OCI-M1 (cell line): ENCODE measurements at regions not wholly inside any gene's neighbourhood (a gene's known extent, or its start where the extent isn't known, plus 50 kb on each side); places are given as distances from the start of the nearest gene placed in this dataset.

Experiments used
- DNase-seq: peaks from one replicate; lab custom pipeline; 2025; lab: John Stamatoyannopoulos, UW

DNA sequence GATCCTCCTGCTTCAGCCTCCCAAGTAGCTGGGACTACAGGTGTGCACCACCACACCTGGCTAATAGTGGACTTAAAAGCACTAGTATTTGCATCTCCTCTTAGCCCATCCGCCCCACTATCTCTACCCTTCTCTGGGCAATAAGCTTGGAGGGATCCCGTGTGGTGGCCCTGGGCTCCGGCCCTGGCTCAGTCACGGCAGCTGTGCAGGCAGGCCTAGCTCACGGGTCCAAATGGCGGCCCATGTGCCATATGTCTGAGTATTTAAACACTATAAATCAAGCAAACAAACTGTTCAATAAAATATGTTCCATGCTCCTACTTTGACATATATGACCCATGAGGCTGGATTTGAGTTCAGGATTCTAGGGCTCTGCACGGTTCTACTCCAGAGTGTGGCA lies 118.4 kb downstream of the BANF2 start:
- DNase-seq, result no peak

DNA sequence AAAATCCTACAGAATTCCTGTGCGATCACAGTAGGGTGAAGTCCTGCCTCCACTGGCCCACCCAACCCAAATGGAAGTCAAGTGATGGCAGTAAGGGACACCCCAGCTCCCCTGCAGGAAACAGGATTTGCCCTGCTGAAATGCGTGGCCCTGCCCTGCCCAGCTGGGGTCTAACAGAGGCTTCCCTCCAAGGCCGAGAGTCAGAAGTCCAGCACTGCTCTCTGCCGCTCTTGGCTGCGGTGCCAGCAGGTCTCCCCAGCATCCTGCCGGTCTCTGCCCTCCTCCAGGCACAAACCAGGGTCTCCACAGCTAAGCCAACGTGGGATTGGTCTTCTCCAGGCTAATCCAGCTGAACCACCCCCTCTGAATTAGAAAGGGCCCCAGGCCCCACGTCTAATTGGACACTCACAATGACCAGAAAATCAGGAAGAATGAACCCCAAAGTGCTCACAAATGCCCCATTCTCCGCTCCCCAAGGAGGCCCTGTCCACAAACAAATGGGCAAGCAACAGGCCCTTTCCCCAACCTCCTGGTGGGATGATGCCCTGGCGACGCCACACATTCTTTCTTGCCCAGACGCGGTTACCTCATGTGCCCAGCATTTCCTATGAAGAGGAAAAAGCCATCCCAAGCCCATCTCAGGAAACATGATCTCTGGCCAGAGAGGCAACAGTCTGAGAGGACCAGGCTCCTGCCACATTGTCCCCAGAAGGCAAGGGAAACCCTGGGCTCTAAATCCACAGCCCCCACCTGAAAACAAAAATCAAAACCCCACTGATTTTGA lies 117.2 kb downstream of the BANF2 start:
- no peak for DNase-seq

DNA sequence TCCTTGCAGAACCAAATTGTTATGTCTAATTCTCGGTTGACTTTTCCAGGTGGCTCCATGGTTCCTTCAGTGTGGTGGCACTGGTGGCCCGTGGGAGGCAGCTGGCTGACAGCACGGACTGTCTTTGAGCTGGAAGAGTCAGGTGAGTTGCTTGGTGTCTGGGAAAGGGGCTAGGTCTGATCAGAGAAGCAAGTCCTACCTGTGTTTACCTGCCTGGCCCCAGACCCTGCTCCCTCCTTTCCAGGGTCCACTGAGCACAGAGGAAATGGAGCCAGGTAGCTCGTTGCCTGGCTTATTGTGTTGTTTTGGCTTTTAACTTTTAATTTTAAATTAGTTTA lies 111.8 kb downstream of the BANF2 start:
- DNase-seq, result no peak

DNA sequence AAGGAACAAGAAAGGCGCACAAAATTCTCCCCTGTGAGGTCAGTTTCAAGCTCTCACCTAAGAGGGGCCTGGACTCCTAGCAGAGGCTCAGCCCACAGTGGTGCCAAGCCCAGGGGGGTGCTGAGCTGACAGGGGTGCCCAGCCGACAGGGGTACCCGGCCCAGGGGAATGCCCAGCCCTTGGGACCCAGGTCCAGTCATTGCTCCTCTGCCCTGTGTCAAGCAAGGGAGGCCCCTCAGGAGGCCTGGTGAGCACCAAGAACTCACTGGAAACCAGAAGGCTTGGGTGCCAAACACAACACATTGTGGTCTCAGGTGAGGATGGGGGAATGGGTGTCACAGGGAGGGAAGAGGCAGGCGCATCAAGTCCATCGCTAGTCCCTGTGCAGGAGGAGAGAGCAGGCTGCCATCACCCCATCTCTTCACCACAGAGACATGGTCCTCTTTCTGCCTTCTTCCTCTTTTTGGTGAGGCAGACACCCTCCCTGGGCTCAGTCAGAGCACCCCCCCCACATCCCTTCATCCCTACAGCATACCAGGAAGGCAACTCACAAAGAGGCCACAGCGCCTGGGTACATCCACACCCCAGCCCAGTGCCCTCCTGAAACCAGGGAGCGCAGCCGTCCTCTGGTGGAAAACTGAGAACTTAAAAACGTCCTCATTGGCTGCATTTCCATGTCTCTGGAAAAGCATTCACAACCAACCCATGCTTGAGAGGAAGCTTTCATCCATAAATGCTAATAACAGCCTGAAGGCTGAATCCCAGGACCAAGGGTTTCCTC lies 111.3 kb downstream of the BANF2 start:
- no peak for DNase-seq

DNA sequence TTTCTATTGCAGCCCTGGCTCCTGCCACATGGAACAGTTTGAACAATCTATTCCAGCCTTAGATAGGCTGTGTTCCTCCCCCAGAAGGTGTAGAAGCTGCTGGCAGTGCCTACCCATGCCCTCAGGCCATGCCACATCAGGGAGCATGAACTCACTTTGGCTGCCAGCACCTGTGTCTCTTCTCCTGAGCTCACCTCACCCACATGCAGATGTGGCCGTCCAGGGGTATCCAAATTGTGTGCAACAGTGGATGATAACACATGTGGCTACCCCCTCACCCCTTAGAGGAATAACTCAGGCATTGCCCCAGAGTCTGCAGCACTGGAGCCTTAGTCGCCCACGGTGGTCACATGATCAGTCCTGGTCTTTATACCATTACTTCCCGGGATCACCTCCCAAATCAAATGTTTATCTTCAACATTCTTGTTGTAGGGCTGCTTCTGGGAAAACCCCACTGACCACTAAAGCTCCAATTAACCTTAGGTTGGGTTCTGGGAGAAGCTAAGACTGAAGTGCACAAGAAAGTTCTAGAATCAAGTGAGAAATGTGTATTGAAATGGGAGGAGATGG lies 110.4 kb downstream of the BANF2 start:
- DNase-seq, result no peak

DNA sequence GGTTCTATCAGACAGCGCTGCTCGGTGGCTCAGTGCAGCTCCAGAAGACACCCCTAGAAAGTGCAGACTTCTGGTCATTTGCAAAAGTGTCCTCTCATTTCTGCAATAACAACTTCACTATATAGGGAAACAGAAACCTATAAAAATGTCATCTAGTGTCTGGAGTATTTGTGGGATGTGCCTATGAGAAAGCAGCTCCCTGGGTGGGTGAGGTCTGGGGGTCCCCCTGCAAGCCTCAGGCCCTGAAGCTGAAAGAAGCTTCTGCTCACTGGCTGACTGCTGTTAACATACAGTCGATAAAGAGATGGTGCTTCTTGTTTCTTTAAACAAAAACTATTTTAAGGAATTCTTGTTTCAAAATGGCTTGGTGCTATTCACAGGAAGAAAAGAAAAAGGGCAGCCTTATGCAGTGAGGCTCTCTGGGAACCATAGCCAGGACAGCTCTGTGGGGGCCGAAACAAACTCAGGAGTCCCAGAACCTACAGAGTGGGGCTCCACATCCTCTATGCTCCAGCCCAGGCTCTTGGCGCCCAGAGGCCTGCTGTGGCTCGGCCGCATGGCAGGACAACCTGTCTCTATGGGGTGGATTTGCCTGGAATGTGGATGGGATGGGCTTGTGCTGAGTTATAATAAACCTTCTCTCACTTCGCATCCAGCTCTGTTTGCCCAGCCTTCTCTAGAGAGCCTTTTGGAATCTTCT lies 109.7 kb downstream of the BANF2 start:
- no peak for DNase-seq

- DNase-seq, result no peak
These were observed 109.0 kb downstream of the BANF2 start for GRCh38 chr20:17808782-17809181.

- no peak for DNase-seq
These were observed 108.6 kb downstream of the BANF2 start for GRCh38 chr20:17808357-17808756.

DNA sequence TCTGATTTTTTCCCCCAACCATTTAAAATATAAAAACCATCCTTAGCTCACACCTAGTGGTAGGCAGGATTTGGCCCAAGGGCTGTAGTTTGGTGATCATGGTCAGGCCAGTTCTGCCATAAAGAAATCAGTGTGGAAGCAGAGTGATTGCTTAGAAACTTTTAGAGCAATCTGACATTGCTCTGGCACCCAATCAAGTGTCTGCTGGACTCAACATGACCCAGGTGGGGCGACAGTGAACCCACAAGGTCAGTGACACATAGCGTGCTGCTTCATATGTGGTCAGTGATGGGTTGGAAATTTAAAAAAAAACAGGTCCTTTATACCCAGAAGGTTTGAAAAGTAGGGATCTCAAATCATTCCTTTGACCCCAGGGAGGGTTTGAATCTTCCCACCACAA lies 107.9 kb downstream of the BANF2 start:
- DNase-seq, result no peak

- DNase-seq, result peak; percentile 9
These were observed 107.1 kb downstream of the BANF2 start for GRCh38 chr20:17806739-17807441.

DNA sequence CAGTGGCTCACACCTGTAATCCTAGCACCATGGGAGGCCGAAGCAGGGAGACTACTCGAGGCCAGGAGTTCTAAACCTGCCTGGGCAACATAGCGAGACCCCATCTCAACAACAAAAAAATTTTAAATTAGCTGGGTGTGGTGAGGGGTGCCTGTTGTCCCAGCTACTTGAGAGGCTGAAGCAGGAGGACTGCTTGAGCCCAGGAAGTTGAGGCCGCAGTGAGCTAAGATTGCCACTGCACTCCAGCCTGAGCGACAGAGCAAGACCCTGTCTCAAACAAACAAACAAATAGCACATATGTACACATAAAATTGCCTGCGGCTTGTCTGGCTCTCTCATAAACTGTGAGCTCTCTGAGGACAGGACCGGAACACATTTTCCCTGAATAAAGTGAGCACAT lies 106.3 kb downstream of the BANF2 start:
- DNase-seq, result no peak

- no peak for DNase-seq
These were observed 104.0 kb downstream of the BANF2 start for GRCh38 chr20:17803765-17804164.

DNA sequence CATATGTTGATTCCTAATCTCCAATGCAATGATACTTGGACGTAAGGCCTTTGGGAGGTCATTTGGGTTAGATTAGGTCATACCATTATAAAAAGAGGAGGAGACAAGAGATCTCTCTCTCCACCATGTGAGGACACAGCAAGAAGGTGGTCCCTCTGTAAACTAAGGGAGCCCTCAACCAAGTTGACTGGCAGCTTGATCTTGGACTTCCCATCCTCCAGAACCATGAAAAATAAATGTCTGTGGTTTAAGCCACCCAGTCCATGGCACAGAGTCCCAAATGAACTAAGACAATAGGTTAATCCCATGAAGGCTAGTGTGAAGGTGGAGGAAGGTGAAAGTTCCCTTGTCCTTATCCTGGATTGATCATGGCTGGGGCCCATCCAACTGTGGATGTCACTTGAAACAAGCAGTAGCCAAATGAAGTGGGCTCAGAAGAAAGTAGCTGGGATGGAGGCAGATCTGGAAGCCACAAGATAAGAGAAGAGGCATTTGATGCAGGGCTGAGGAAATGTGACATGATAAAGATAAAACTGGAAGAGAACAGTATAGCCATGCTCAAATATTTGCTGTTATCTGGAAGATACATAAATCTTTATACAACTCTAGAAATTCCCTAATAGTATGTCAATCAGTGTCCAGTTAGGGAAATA lies 99.9 kb downstream of the BANF2 start:
- DNase-seq, result peak; percentile 32

DNA sequence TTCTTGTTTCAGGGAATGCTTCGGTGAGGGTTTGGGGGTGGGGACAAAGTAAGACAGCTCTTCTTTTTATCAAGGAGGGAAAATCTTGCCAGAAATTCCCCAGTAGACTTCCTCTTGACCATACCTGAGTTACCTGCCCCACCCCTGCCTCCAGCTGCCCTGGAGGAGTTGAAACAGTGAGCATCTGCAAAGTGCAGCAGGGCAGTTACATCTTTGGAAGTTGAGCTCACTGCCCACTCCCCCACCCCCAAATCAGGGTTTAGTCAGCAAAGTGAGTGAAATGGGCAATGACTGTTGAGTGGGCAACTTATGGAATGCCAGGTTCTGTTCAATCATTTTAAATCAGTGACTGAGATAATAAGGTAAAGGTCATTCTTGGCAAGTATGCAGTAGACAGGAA lies 98.8 kb downstream of the BANF2 start:
- DNase-seq, result no peak

DNA sequence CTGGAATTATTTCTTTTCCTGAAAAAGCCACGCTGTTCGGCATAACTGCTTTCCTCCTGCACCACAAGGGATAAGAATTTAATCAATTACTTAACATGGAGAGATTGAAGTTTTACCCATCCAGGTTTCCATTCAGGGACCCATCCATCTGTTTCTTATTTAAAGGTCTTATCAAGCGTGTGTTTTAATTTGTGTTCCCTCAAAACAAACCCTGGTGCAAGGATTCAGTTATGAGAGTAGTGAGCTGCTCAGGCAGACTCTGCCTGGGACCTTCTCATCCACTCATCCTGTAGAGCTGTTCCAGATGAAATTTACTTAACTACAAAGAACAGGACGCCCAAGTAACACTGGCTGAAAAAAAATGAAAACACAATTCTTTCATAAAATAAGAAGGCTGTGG lies 97.8 kb downstream of the BANF2 start:
- DNase-seq, result no peak

- DNase-seq, result no peak
These were observed 97.4 kb downstream of the BANF2 start for GRCh38 chr20:17797161-17797560.

- DNase-seq, result no peak
These were observed 96.4 kb downstream of the BANF2 start for GRCh38 chr20:17796091-17796563.

- DNase-seq, result peak; percentile 88
These were observed 95.8 kb downstream of the BANF2 start for GRCh38 chr20:17795501-17796071.

GRCh38 chr20:17795003-17795402 lies 95.2 kb downstream of the BANF2 start:
- DNase-seq, result no peak

DNA sequence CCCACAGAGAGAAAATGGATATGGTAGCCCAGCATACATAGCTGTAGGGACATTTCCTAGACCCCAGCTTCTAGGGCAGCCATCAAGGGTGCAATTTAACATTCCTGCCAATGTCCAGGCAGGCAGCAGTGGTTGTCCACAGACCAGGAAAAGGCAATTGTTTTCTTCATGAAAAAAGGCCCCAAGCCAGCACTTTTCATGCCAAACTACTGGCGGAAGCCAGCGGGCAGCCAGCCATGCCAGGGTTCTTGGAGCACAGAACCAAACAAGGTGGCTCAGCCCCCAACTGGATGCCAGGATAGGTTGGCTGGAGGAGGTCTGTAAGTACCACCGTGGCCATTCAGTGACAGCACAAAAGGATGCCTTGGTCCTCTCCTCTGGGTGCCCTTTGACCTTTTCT lies 94.6 kb downstream of the BANF2 start:
- no peak for DNase-seq

- no peak for DNase-seq
These were observed 94.2 kb downstream of the BANF2 start for GRCh38 chr20:17793986-17794385.
